Mucosa of descending colon (tissue), 3 donors: ENCODE measurements at regions not wholly inside any gene's neighbourhood (a gene's known extent, or its start where the extent isn't known, plus 50 kb on each side); places are given as distances from the start of the nearest gene placed in this dataset.

ENCODE experiments used
- ATAC-seq: fragments of 200-7000 bp; cut with Tn5 transposase; one replicate; pipeline ENCODE4 v1.9.1; 2020; ENCODE audit warnings: mild to moderate bottlenecking, moderate library complexity
- DNase-seq, 3 donors: peaks; one replicate each; pipeline ENCODE4 v3.0.0-alpha.2; 2020
- H3K36me3 ChIP-seq: fragments of 200-600 bp; one replicate; pipeline ENCODE4 v1.8.0; 2021; ENCODE audit warnings: low read depth, mild to moderate bottlenecking
- H3K4me1 ChIP-seq: fragments of 200-600 bp; one replicate; pipeline ENCODE4 v1.8.0; 2021; ENCODE audit warnings: low read depth, mild to moderate bottlenecking
- H3K4me3 ChIP-seq: fragments of 200-600 bp; one replicate; pipeline ENCODE4 v1.8.0; 2021; ENCODE audit warnings: mild to moderate bottlenecking
- H3K9me3 ChIP-seq: fragments of 200-600 bp; one replicate; pipeline ENCODE4 v1.8.0; 2021; ENCODE audit warnings: mild to moderate bottlenecking
- intact Hi-C, 2 donors: fragments of 100-400 bp; cut with DNase I in 1 of 2; cut with micrococcal nuclease in 1 of 2; formaldehyde crosslinking; loops; one replicate each; pipeline versions ENCODE4 v1.11.0 to v1.11.1; 2022; cut with DNase I, micrococcal nuclease
- TF ChIP-seq, protein P1 (sequence below): fragments of 200-600 bp; IDR thresholded peaks from one replicate; pipeline ENCODE4 v1.8.0; 2022; ENCODE audit warnings: antibody characterized with exemption, mild to moderate bottlenecking
- donor health status: DM: no; HTN: no; CAD: no; lungs with moderate emphysema.
- donor health status: DM: no; HTN: no; CAD: no.
- donor health status: DM: no; HTN: yes; CAD: no.

GRCh38 chr16:48445782-48446533 lies 60.7 kb upstream of the SIAH1 start:
- ATAC-seq (no peak), DNase-seq (no peak)
- Histone ChIP-seq H3K4me3 (no peak overlapping the region), H3K4me1 (no peaks in the 10 kb centered on the region), H3K9me3 (no peaks in the 10 kb centered on the region), H3K36me3 (no peaks in the 10 kb centered on the region)
- intact Hi-C loops = no loop called here
- TF ChIP-seq, protein P1, sequence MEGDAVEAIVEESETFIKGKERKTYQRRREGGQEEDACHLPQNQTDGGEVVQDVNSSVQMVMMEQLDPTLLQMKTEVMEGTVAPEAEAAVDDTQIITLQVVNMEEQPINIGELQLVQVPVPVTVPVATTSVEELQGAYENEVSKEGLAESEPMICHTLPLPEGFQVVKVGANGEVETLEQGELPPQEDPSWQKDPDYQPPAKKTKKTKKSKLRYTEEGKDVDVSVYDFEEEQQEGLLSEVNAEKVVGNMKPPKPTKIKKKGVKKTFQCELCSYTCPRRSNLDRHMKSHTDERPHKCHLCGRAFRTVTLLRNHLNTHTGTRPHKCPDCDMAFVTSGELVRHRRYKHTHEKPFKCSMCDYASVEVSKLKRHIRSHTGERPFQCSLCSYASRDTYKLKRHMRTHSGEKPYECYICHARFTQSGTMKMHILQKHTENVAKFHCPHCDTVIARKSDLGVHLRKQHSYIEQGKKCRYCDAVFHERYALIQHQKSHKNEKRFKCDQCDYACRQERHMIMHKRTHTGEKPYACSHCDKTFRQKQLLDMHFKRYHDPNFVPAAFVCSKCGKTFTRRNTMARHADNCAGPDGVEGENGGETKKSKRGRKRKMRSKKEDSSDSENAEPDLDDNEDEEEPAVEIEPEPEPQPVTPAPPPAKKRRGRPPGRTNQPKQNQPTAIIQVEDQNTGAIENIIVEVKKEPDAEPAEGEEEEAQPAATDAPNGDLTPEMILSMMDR = no peak

GRCh38 chr16:48444574-48444973 lies 59.4 kb upstream of the SIAH1 start:
- TF ChIP-seq, protein P1 = no peak
- H3K4me1 ChIP-seq = no peaks in the 10 kb centered on the region
- H3K36me3 ChIP-seq = no peaks in the 10 kb centered on the region
- H3K9me3 ChIP-seq = no peaks in the 10 kb centered on the region
- intact Hi-C loops = no loop called here
- DNase-seq (no peak), ATAC-seq (peak; percentile 33)
- no peak overlapping the region for H3K4me3 ChIP-seq

DNA sequence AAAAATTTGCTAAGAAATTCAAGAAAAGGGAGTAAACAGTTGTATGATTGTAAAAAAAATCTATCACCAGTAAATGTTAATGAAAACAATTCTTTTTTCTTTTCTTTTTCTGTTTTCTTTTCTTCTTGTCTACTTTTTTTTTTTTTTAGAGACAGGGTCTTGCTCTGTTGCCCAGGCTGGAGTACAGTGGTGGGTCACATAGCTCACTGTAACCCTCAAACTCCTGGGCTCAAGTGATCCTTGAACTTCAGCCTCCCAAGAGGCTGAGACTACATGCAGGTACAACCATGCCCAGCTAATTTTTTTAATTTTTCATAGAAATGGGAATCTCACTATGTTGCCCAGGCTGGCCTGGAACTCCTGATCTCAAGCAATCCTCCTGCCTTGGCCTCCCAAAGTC lies 57.2 kb upstream of the SIAH1 start:
- no peak for ATAC-seq
- Histone ChIP-seq H3K4me1 (no peaks in the 10 kb centered on the region), H3K9me3 (no peaks in the 10 kb centered on the region), H3K36me3 (no peaks in the 10 kb centered on the region), H3K4me3 (no peak overlapping the region)
- intact Hi-C loops = no loop called here
- TF ChIP-seq, protein P1 = no peak
- no peak for DNase-seq

- no peaks in the 10 kb centered on the region for H3K9me3 ChIP-seq
- H3K4me3 ChIP-seq = no peak overlapping the region
- no peaks in the 10 kb centered on the region for H3K36me3 ChIP-seq
- TF ChIP-seq, protein P1 = no peak
- no peaks in the 10 kb centered on the region for H3K4me1 ChIP-seq
- DNase-seq = no peak
- no peak for ATAC-seq
- intact Hi-C loops = no loop called here
These were observed 56.7 kb upstream of the SIAH1 start for GRCh38 chr16:48441863-48442279.

DNA sequence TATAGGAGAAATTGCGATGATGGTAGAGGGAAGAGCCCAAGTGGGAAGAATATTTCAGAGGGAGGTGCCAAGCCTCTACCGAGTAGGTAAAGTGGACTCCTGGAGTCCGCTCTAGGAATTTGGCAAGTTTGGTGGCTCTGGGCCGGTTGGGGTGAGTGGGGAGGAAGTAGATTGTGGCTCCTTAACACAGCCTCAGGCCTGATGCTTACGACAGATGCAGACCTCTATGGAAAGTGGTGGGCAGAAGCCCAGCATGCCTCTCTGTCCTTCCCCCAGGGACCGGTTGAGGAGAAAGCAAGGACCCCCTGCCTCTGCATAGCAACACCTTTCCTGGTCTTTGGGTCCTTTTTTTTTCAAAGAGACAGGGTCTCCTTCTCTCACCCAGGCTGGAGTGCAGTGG lies 55.9 kb upstream of the SIAH1 start:
- no peaks in the 10 kb centered on the region for H3K36me3 ChIP-seq
- H3K4me1 ChIP-seq = no peaks in the 10 kb centered on the region
- no peak overlapping the region for H3K4me3 ChIP-seq
- intact Hi-C loops = no loop called here
- no peaks in the 10 kb centered on the region for H3K9me3 ChIP-seq
- DNase-seq = no peak
- TF ChIP-seq, protein P1 = no peak
- ATAC-seq = no peak
